OCI-LY1 (cell line): ENCODE measurements at regions not wholly inside any gene's neighbourhood (a gene's known extent, or its start where the extent isn't known, plus 50 kb on each side); places are given as distances from the start of the nearest gene placed in this dataset.

Experiments used
- H2AFZ ChIP-seq: fragments of 200-600 bp; sonication (generic), shearing (Covaris generic); 2 replicates; pipeline ENCODE4 v1.6.0; 2014; ENCODE audit warnings: antibody characterized with exemption, mild to moderate bottlenecking, low read length
- H3F3A ChIP-seq: fragments of 200-600 bp; sonication (generic), shearing (Covaris generic); 2 replicates; pipeline ENCODE4 v1.6.0; 2014; ENCODE audit warnings: mild to moderate bottlenecking, antibody characterized with exemption, low read length, moderate library complexity; ENCODE audit not compliant: insufficient read depth
- H3K27ac ChIP-seq: fragments of 200-600 bp; sonication (generic); 2 replicates; pipeline ENCODE4 v1.5.1; 2014; ENCODE audit warnings: low read length, mixed run types, mild to moderate bottlenecking, low read depth; ENCODE audit not compliant: poor library complexity, severe bottlenecking
- H3K27me3 ChIP-seq: fragments of 200-600 bp; sonication (generic); 2 replicates; pipeline ENCODE4 v1.6.0; 2014; ENCODE audit warnings: antibody characterized with exemption, mild to moderate bottlenecking, low read length, moderate library complexity; ENCODE audit not compliant: insufficient read depth
- H3K36me3 ChIP-seq: fragments of 200-600 bp; sonication (generic); 2 replicates; pipeline ENCODE4 v1.6.1; 2014; ENCODE audit warnings: mild to moderate bottlenecking, antibody characterized with exemption, low read length, moderate library complexity, mixed read lengths; ENCODE audit not compliant: insufficient read depth
- H3K4me1 ChIP-seq: fragments of 200-600 bp; sonication (generic); 2 replicates; pipeline ENCODE4 v1.5.1; 2014; ENCODE audit warnings: mild to moderate bottlenecking, low read length, moderate library complexity; ENCODE audit not compliant: insufficient read depth, severe bottlenecking
- H3K4me2 ChIP-seq: fragments of 200-600 bp; sonication (generic), shearing (Covaris generic); 2 replicates; pipeline ENCODE4 v1.6.1; 2014; ENCODE audit warnings: low read length
- H3K4me3 ChIP-seq: fragments of 200-600 bp; sonication (generic); 2 replicates; pipeline ENCODE4 v1.5.1; 2014; ENCODE audit warnings: low read length, low read depth, mild to moderate bottlenecking, mixed read lengths; ENCODE audit not compliant: poor library complexity, severe bottlenecking
- H3K79me2 ChIP-seq: fragments of 200-600 bp; shearing (Covaris generic); 2 replicates; pipeline ENCODE4 v1.6.1; 2016; ENCODE audit warnings: mixed run types, low read length, mixed read lengths; ENCODE audit not compliant: insufficient read depth
- H3K9ac ChIP-seq: fragments of 200-600 bp; sonication (generic), shearing (Covaris generic); 2 replicates; pipeline ENCODE4 v1.6.1; 2014; ENCODE audit warnings: mild to moderate bottlenecking, low read length, mixed read lengths
- H3K9me2 ChIP-seq: fragments of 200-600 bp; sonication (generic), shearing (Covaris generic); 2 replicates; pipeline ENCODE4 v1.6.1; 2014; ENCODE audit warnings: low read depth, mild to moderate bottlenecking, low read length, mixed read lengths
- H3K9me3 ChIP-seq: fragments of 200-600 bp; shearing (Covaris generic); 2 replicates; pipeline ENCODE4 v1.6.1; 2014; ENCODE audit warnings: low read length, mixed read lengths
- H4K20me1 ChIP-seq: fragments of 200-600 bp; sonication (generic), shearing (Covaris generic); 2 replicates; pipeline ENCODE4 v1.6.0; 2016; ENCODE audit warnings: mild to moderate bottlenecking, low read length; ENCODE audit not compliant: insufficient read depth
- EZH2 ChIP-seq: fragments of 200-600 bp; sonication (generic), shearing (Covaris generic); IDR thresholded peaks from 2 replicates; pipeline ENCODE4 v1.8.0; 2017; ENCODE audit warnings: borderline replicate concordance, mixed run types, mild to moderate bottlenecking, antibody characterized with exemption, low read length, moderate library complexity, mixed read lengths
- TF ChIP-seq, protein P1 (sequence below): fragments of 200-600 bp; sonication (generic), shearing (Covaris generic); IDR thresholded peaks from 2 replicates; pipeline ENCODE4 v1.5.1; 2017; ENCODE audit warnings: mild to moderate bottlenecking, antibody characterized with exemption, low read length, moderate library complexity, mixed read lengths

DNA sequence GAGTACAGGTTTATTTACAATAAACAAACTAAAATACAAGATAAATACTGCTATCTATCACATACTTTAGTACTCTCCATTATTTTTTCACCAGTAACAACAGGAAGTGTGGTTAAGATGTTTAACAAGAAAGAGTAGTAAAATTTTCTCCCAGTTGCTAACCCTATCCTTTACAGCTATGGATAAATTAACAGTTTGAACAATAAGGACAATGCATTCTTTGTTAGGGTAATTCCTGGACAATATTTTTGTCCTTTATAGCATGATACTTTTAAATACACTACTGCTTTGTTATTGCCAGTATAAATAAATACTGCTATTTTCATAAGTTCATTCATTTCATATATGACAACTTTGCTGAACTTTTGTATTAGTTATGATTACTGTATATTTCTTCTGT is 630.2 kb upstream of the ATXN8OS start:
- Histone ChIP-seq H3K27ac (no peak overlapping the region), H3K9ac (no peak overlapping the region), H3K9me2 (no peaks in the 10 kb centered on the region), H3K9me3 (no peaks in the 10 kb centered on the region), H4K20me1 (no peaks in the 10 kb centered on the region), H3K4me3 (no peak overlapping the region), H3K27me3 (no peaks in the 10 kb centered on the region), H3K4me2 (no peak overlapping the region), H2AFZ (no peak overlapping the region), H3K36me3 (no peaks in the 10 kb centered on the region), H3F3A (no peaks in the 10 kb centered on the region), H3K79me2 (no peaks in the 10 kb centered on the region), H3K4me1 (no peaks in the 10 kb centered on the region)
- TF ChIP-seq, protein P1, sequence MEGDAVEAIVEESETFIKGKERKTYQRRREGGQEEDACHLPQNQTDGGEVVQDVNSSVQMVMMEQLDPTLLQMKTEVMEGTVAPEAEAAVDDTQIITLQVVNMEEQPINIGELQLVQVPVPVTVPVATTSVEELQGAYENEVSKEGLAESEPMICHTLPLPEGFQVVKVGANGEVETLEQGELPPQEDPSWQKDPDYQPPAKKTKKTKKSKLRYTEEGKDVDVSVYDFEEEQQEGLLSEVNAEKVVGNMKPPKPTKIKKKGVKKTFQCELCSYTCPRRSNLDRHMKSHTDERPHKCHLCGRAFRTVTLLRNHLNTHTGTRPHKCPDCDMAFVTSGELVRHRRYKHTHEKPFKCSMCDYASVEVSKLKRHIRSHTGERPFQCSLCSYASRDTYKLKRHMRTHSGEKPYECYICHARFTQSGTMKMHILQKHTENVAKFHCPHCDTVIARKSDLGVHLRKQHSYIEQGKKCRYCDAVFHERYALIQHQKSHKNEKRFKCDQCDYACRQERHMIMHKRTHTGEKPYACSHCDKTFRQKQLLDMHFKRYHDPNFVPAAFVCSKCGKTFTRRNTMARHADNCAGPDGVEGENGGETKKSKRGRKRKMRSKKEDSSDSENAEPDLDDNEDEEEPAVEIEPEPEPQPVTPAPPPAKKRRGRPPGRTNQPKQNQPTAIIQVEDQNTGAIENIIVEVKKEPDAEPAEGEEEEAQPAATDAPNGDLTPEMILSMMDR, result no peak
- TF ChIP-seq EZH2, result no peak

DNA sequence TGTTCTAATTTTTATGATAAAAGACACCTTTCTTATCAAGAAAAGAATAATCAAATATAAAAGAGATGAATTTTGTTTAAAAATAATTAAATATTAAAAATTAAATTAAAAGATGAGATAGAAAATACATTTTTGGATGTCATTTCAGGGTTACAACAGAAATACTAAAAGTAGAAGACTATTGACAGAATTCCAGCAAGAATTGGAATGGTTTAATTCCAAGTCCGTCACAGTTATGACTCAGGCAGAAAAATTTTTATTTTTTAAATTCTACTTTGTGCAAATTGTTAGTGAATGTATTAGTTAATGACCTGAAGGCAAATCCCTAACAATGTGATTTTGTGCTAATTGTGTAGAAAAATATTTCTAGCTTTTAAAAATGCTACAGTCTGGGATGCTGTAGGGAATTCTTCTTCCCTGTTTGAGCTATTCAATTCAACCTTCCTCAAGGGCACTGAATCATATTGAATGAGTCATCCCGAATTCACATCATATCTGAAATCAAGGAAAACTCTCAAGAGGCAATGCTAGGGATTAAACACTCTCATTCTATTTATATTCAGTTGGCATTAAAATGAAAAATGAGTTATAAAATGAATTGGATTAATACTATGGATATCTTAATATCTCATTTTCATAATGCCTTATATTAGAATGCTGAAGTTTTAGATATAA is 633.5 kb upstream of the ATXN8OS start:
- no peaks in the 10 kb centered on the region for H3K9me3 ChIP-seq
- H3K27ac ChIP-seq, result no peak overlapping the region
- H4K20me1 ChIP-seq, result no peaks in the 10 kb centered on the region
- H3K9ac ChIP-seq, result no peak overlapping the region
- no peaks in the 10 kb centered on the region for H3K27me3 ChIP-seq
- no peak overlapping the region for H2AFZ ChIP-seq
- no peaks in the 10 kb centered on the region for H3F3A ChIP-seq
- TF ChIP-seq EZH2, result no peak
- TF ChIP-seq, protein P1, result no peak
- no peak overlapping the region for H3K4me3 ChIP-seq
- no peaks in the 10 kb centered on the region for H3K79me2 ChIP-seq
- H3K4me1 ChIP-seq, result no peaks in the 10 kb centered on the region
- H3K4me2 ChIP-seq, result no peak overlapping the region
- no peaks in the 10 kb centered on the region for H3K9me2 ChIP-seq
- no peaks in the 10 kb centered on the region for H3K36me3 ChIP-seq

DNA sequence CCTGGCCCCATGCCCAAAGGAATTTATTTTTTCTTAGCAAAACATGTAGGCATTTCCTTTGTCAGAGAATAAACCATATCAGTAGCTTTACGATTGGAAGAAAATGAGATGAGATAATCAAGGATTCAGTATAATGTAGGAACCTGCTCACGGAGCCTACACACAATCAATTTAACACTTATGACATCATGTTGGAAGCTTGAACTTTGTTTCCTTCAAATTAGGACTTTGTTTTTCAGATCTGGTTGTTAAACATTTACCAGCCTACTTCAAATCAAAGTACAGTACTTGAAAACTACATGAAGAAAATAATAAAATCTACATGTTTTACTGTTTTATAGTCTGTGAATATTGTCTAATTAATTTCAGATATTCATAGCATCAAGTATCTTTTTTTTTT is 639.0 kb upstream of the ATXN8OS start:
- Histone ChIP-seq H3K4me2 (no peak overlapping the region), H2AFZ (no peak overlapping the region), H3K9me2 (no peaks in the 10 kb centered on the region), H3K9me3 (no peaks in the 10 kb centered on the region), H3F3A (no peaks in the 10 kb centered on the region), H3K79me2 (no peaks in the 10 kb centered on the region), H4K20me1 (no peaks in the 10 kb centered on the region), H3K4me3 (no peak overlapping the region), H3K27ac (no peak overlapping the region), H3K36me3 (no peaks in the 10 kb centered on the region), H3K4me1 (no peaks in the 10 kb centered on the region), H3K27me3 (no peaks in the 10 kb centered on the region), H3K9ac (no peak overlapping the region)
- TF ChIP-seq EZH2, result no peak
- TF ChIP-seq, protein P1, result no peak
